Stimulated activated CD4-positive, alpha-beta T cell treated with anti-CD3 and anti-CD28 coated beads, Interleukin-4, amount 100 ng/mL, for 48 hours (primary cell): ENCODE measurements at regions not wholly inside any gene's neighbourhood (a gene's known extent, or its start where the extent isn't known, plus 50 kb on each side); places are given as distances from the start of the nearest gene placed in this dataset.

Source experiments
- DNase-seq, 2 donors: peaks; one replicate each; pipeline ENCODE4 v3.0.0-alpha.2; 2020; ENCODE audit warnings: low read depth in 2 of 2

DNA sequence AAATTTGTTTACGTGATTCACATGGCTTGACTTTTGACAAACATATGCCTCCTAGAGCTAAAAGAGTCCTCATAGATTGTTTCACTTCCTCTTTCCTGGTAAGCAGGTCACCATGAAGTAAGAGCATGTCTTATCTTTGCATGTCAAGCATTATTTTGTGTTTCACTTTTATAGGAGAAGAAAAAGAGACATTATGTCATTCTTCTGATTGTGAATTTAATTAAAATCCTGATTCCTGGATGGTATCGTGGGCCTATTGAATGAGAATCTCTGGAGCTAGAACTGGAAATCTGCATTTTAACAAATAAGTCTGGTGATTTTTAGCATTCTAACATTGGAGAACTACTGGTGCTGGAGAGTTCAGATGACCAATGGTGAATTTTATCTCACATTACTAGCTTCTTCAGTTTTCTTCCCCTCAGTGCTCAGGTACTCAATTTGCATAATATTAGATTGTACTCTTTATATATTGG, 218.6 kb upstream of the ATP2B1 start:
- DNase-seq = no peak

- DNase-seq = no peak
Measured at GRCh38 chr12:89924191-89924590, 215.6 kb upstream of the ATP2B1 start.

- DNase-seq = no peak
Measured at GRCh38 chr12:89923091-89923490, 214.5 kb upstream of the ATP2B1 start.

DNA sequence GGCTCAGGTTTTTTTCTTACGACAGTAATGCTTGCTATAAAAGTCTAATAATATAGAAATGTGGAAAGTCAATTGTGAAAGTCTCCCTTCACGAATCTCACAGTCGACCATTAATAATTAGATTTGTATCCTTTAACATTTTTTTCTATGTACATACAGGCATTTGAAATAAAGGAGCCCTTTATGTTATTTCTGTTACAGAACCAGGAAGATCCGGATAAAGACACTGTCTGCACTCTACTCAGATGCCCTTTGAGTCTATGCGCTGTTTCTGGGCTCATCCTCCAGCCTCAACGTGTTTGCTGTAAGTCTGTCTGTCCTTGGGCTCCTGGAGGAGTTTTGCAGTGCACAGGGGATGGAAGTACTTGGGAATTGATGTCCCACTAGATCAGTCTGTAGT, 212.2 kb upstream of the ATP2B1 start:
- no peak for DNase-seq

- DNase-seq = no peak
Measured at GRCh38 chr12:89919241-89919906, 210.7 kb upstream of the ATP2B1 start.

GRCh38 chr12:89918172-89918846, 209.7 kb upstream of the ATP2B1 start:
- no peak for DNase-seq

GRCh38 chr12:89909753-89910152, 201.1 kb upstream of the ATP2B1 start:
- no peak for DNase-seq

GRCh38 chr12:89907659-89908058, 199.0 kb upstream of the ATP2B1 start:
- DNase-seq = no peak

- DNase-seq = no peak
Measured at GRCh38 chr12:89906824-89907223, 198.2 kb upstream of the ATP2B1 start.

DNA sequence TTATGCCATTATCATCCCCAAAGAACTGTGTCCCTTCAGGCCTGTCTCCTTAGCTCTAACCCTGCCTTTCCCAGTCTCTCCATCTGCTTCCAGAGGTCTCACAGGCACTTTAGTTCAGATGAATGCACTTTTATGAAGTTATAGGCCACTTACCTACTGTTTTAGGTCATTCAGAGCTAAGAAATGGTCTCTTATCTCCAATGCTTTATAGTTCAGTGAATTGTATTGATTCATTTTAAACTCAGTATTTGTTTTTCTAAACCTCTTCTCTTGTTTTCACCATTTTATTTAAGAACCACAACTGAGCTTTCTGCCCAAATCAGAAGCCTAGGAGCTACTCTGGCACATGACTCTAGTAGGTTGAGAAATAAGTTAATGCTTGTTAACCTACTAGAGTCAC, 197.5 kb upstream of the ATP2B1 start:
- no peak for DNase-seq

DNA sequence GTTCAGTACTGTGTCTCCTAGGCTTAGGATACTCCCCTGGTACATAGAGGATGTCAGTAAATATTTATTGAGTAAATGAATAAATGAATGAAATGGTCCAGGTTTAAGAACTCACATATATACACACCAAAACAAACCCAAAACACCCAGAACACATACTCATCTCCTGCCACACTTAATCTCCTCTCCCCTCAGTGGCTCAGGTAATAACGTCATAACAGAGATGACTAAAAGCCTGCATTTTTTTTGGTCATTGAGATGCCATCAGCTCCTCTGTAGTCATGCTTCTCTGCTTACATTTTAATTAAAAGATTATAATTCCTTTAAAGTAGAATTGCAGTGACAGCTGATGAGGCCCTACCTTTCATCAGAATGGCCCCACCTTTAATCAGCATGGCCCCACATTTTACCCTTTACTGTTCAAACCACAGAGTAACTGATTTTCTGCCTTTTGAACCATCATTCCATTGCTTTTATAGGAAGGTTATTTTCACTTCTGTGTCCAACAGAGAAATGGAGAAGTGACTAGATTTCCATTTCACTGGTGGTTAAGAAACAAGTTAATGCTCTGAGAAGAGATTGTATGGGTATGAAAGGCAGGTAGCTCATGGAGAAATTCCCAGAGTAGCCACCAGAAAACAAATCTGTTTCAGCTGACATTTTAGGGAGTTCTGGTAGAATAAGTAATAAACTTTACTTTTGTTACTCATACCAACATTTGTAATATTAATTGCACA, 193.4 kb upstream of the ATP2B1 start:
- DNase-seq = no peak

- DNase-seq = no peak
Measured at GRCh38 chr12:89901319-89901718, 192.7 kb upstream of the ATP2B1 start.

DNA sequence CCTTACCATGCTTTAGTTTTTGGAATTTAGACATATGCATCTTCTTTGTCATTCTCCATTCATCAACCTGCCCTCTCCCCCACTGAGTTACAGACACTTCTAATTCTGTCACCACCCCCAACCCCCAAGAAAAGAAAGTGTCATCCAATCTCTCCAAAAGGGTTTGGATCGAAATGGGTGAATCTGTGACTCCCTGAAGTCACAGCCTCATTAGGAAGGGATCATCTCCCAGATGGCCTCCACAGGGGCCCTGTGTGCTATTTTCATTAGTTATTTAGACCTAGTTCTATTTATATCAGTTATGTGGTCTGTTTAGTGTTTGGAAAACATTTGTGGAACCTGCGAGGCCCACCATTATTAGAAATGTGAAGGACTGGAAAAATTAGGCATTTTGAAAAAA, 191.0 kb upstream of the ATP2B1 start:
- DNase-seq = no peak

GRCh38 chr12:89895591-89895990, 187.0 kb upstream of the ATP2B1 start:
- no peak for DNase-seq

DNA sequence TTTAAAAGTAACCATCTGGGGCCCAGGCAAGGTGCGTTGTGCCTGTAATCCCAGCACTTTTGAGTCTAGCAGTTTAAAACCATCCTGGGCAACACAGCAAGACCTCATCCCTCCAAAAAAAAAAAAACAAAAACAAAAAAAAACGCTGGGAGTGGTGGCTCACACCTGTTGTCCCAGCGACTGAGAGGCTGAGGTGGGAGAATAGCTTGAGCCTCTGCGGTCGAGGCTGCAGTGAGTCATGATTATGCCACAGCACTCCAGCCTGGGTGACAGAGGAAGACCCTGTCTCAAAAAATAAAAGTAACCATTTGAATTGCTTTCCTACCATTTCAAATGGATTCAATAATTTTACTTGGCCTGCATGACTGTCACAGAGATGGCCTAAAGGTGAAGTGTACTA, 186.5 kb upstream of the ATP2B1 start:
- no peak for DNase-seq

- DNase-seq = no peak
Measured at GRCh38 chr12:89893972-89894706, 185.5 kb upstream of the ATP2B1 start.

DNA sequence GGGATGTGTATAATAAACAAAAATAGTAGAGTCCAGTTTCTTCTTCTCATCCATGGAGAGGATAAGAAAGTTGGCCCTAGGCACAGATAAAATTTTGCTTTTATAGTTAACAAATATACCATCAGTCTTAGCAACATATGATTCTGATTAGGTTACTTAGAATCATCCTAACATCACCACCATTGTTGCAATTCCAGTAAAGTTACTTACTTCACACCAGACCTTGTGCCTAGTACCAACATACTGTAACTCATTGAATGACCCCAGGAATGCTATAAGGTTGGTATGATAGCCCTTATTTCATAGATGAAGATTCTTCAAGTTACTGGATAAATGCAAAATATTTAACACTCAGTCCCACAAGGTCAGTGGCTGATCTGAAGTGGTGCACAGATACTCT, 183.8 kb upstream of the ATP2B1 start:
- DNase-seq = no peak

- DNase-seq = no peak
Measured at GRCh38 chr12:89891933-89892332, 183.3 kb upstream of the ATP2B1 start.

DNA sequence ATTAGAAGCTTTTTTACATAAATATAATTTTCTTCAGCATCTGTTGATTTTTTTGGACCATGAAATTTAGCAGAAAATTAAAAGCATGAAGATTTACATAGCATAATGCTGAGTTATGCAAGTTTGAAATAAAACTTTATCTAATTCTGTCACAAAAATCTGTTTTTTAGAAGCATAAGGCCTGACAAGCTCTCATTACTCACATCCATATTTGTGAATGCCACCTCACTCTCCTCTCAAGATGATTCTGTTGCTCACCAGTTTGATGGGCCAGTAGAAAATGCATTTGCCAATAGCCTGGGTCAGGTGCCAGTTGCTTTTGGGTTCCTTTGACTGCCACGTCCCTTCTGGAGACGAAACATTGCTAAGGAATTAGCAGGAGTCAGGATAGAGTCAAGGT, 181.5 kb upstream of the ATP2B1 start:
- no peak for DNase-seq

- no peak for DNase-seq
Measured at GRCh38 chr12:89889062-89889461, 180.4 kb upstream of the ATP2B1 start.

DNA sequence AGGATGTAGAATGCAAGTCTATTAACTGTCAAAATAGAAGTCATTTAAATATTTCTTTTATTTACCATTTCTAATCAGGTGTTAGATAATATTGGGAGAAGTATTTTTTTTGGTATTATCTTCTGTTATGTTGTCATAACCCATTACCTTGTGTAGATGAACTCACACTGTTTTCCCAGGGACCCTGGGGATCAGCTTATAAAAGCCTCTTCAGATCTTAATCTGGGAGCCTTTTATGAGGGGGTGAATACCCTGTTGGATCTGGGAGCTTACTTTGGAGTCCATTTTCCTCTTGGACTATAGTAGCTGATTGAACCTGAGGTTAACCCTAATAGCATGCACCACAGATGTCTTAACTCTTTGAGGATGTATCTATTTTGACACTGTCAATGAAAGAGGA, 176.3 kb upstream of the ATP2B1 start:
- no peak for DNase-seq

DNA sequence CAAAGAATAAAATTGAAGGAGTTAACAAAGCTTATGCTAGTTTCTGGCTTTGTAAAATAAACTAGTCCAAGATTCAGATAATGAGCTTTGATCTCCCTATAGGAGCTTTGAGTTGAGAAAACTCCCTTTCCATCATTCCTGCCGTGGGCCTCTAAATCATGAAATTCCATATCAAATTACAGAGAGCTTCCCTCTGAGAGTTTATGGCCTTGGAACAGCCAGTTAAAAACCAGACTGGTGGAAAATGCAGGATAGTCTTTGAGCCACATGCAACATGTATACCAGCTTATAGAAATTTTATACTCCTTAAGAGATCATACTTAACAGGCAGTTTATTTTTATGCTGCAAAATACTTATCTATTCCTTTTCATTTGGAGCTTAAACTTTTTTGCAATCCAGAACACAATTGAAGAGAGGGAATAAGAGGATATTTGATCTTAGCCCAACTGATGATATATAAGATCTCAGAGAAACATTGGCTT, 175.8 kb upstream of the ATP2B1 start:
- DNase-seq = no peak
